ENCODE measurements at regions not wholly inside any gene's neighbourhood (a gene's known extent, or its start where the extent isn't known, plus 50 kb on each side); places are given as distances from the start of the nearest gene placed in this dataset.

DNA sequence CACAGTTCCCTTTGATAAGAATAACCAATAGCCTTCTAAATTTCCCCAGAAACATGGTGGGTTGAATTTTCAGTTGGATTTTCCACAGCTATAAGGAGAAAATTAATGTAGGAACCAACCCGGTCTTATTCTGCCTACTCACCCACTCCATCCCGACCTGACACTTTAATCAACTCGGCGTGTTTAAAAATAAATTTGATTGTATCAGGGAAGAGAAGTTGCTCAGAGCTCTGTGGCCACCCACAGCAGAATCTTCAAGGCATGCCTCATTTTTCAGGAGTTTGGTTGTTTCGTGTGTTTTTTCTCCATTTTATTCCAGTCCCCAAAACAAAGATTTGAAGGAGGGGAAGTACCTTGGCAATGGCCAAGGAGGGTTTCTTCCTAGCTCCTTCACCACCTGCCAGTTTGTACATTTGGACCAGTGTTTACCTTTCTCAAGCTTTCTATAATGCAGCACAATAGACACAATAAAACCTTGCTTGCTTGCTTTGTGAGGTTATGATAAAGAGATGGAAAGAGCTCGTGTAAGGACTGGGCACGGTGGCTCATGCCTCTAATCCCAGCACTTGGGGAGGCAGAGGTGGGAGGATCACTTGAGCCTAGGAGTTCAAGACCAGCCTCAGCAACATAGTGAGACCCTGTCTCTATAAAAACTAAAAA, 297.2 kb upstream of the JARID2 start:
- H3K36me3 ChIP-seq = no peaks in the 10 kb centered on the region
- no peaks in the 10 kb centered on the region for H3K27me3 ChIP-seq
- intact Hi-C loops (cut with DNase I; ENCODE audit: low total_unique reads) = no loop called here
- in situ Hi-C loops (cut with MboI; ENCODE audit: low pct_ligation_motif_present in 1 of 4, low pct_unique_long_range_greater_than_20kb in 1 of 4, low sequenced_read_pairs in 3 of 4) = no loop called here
- no peak for TF ChIP-seq POLR2AphosphoS5 (IDR thresholded peaks at IDR 0.05)
- TF ChIP-seq, protein P1, sequence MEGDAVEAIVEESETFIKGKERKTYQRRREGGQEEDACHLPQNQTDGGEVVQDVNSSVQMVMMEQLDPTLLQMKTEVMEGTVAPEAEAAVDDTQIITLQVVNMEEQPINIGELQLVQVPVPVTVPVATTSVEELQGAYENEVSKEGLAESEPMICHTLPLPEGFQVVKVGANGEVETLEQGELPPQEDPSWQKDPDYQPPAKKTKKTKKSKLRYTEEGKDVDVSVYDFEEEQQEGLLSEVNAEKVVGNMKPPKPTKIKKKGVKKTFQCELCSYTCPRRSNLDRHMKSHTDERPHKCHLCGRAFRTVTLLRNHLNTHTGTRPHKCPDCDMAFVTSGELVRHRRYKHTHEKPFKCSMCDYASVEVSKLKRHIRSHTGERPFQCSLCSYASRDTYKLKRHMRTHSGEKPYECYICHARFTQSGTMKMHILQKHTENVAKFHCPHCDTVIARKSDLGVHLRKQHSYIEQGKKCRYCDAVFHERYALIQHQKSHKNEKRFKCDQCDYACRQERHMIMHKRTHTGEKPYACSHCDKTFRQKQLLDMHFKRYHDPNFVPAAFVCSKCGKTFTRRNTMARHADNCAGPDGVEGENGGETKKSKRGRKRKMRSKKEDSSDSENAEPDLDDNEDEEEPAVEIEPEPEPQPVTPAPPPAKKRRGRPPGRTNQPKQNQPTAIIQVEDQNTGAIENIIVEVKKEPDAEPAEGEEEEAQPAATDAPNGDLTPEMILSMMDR (IDR thresholded peaks at IDR 0.05) = no peak
- no peak for TF ChIP-seq EP300 (IDR thresholded peaks at IDR 0.05; ENCODE audit: low read depth)
- TF ChIP-seq POLR2A (IDR thresholded peaks at IDR 0.05) = no peak
- WGBS, 2 donors (ENCODE audit: low coverage in 1 of 2) = 61 to 73% methylated on average over 7 of the region's 7 CpGs
- DNase-seq = no peak
- H3K4me1 ChIP-seq = no peaks in the 10 kb centered on the region
- no peak overlapping the region for H3K4me3 ChIP-seq
- no peak overlapping the region for H3K27ac ChIP-seq
- H3K9me3 ChIP-seq = no peaks in the 10 kb centered on the region

- 81% methylated on average over 4 of the region's 4 CpGs; no CpG with 5 or more reads in 1 of the 2 donors for WGBS, 2 donors (ENCODE audit: low coverage in 1 of 2)
- no peaks in the 10 kb centered on the region for H3K9me3 ChIP-seq
- TF ChIP-seq POLR2AphosphoS5 (IDR thresholded peaks at IDR 0.05) = no peak
- no peak for TF ChIP-seq EP300 (IDR thresholded peaks at IDR 0.05; ENCODE audit: low read depth)
- TF ChIP-seq, protein P1 (IDR thresholded peaks at IDR 0.05) = no peak
- no peak for TF ChIP-seq POLR2A (IDR thresholded peaks at IDR 0.05)
- no peaks in the 10 kb centered on the region for H3K36me3 ChIP-seq
- intact Hi-C loops (cut with DNase I; ENCODE audit: low total_unique reads) = no loop called here
- H3K4me3 ChIP-seq = no peak overlapping the region
- no peaks in the 10 kb centered on the region for H3K4me1 ChIP-seq
- H3K27ac ChIP-seq = no peak overlapping the region
- no peak for DNase-seq
- no peaks in the 10 kb centered on the region for H3K27me3 ChIP-seq
- in situ Hi-C loops (cut with MboI; ENCODE audit: low pct_ligation_motif_present in 1 of 4, low pct_unique_long_range_greater_than_20kb in 1 of 4, low sequenced_read_pairs in 3 of 4) = no loop called here
These were observed 295.5 kb upstream of the JARID2 start for GRCh38 chr6:14950103-14950969.

GRCh38 chr6:14950970-14951276, 294.9 kb upstream of the JARID2 start:
- no peaks in the 10 kb centered on the region for H3K4me1 ChIP-seq
- no peak overlapping the region for H3K27ac ChIP-seq
- no peaks in the 10 kb centered on the region for H3K9me3 ChIP-seq
- in situ Hi-C loops (cut with MboI; ENCODE audit: low pct_ligation_motif_present in 1 of 4, low pct_unique_long_range_greater_than_20kb in 1 of 4, low sequenced_read_pairs in 3 of 4) = no loop called here
- no peak for DNase-seq
- 66 to 100% methylated on average over 2 of the region's 2 CpGs for WGBS, 2 donors (ENCODE audit: low coverage in 1 of 2)
- TF ChIP-seq POLR2A (IDR thresholded peaks at IDR 0.05) = no peak
- TF ChIP-seq EP300 (IDR thresholded peaks at IDR 0.05; ENCODE audit: low read depth) = no peak
- TF ChIP-seq, protein P1 (IDR thresholded peaks at IDR 0.05) = no peak
- no peak for TF ChIP-seq POLR2AphosphoS5 (IDR thresholded peaks at IDR 0.05)
- H3K4me3 ChIP-seq = no peak overlapping the region
- no peaks in the 10 kb centered on the region for H3K27me3 ChIP-seq
- intact Hi-C loops (cut with DNase I; ENCODE audit: low total_unique reads) = no loop called here
- no peaks in the 10 kb centered on the region for H3K36me3 ChIP-seq

- no peak for TF ChIP-seq POLR2A (IDR thresholded peaks at IDR 0.05)
- no peak for TF ChIP-seq EP300 (IDR thresholded peaks at IDR 0.05; ENCODE audit: low read depth)
- TF ChIP-seq, protein P1 (IDR thresholded peaks at IDR 0.05) = no peak
- no peak for TF ChIP-seq POLR2AphosphoS5 (IDR thresholded peaks at IDR 0.05)
- DNase-seq = no peak
- Histone ChIP-seq H3K27ac (no peak overlapping the region), H3K9me3 (no peaks in the 10 kb centered on the region), H3K27me3 (no peaks in the 10 kb centered on the region), H3K4me1 (no peaks in the 10 kb centered on the region), H3K4me3 (no peak overlapping the region), H3K36me3 (no peaks in the 10 kb centered on the region)
- in situ Hi-C loops (cut with MboI; ENCODE audit: low pct_ligation_motif_present in 1 of 4, low pct_unique_long_range_greater_than_20kb in 1 of 4, low sequenced_read_pairs in 3 of 4) (no loop called here), intact Hi-C loops (cut with DNase I; ENCODE audit: low total_unique reads) (no loop called here)
- 24 to 80% methylated on average over 1 of the region's 1 CpG for WGBS, 2 donors (ENCODE audit: low coverage in 1 of 2)
These were observed 294.2 kb upstream of the JARID2 start for GRCh38 chr6:14951704-14952103.
